ENCODE measurements at regions not wholly inside any gene's neighbourhood (a gene's known extent, or its start where the extent isn't known, plus 50 kb on each side); places are given as distances from the start of the nearest gene placed in this dataset.

- no peaks in the 10 kb centered on the region for H3K79me2 ChIP-seq (ENCODE audit: low read length)
- H3K27me3 ChIP-seq (ENCODE audit: low read depth, low read length): peaks cover 44% of the 10 kb centered on the region
- no peaks in the 10 kb centered on the region for H4K20me1 ChIP-seq (ENCODE audit: insufficient read depth, low read length)
- H3K9ac ChIP-seq (ENCODE audit: low read length): no peak overlapping the region
- H3K4me2 ChIP-seq (ENCODE audit: low read length): no peak overlapping the region
- TF ChIP-seq CTCF (IDR thresholded peaks at IDR 0.05; ENCODE audit: low read depth, low read length) (no peak), EZH2phosphoT487 (IDR thresholded peaks at IDR 0.05; ENCODE audit: low read depth) (no peak)
- H3K36me3 ChIP-seq (replicated peaks; ENCODE audit: low read depth, low read length): no peaks in the 10 kb centered on the region
- no peaks in the 10 kb centered on the region for H3K9me3 ChIP-seq (ENCODE audit: insufficient read depth, low read length)
- no peaks in the 10 kb centered on the region for H3K4me1 ChIP-seq (ENCODE audit: low read length)
- no peak overlapping the region for H2AFZ ChIP-seq (ENCODE audit: low read depth, low read length)
- no peak overlapping the region for H3K4me3 ChIP-seq (ENCODE audit: low read length)
- H3K27ac ChIP-seq (ENCODE audit: low read length): no peak overlapping the region
Observed at GRCh38 chr20:52267418-52267817, 75.8 kb upstream of the ZFP64 start.

GRCh38 chr20:52263757-52264156 lies 72.2 kb upstream of the ZFP64 start:
- no peak overlapping the region for H3K4me3 ChIP-seq (ENCODE audit: low read length)
- no peak overlapping the region for H3K27ac ChIP-seq (ENCODE audit: low read length)
- TF ChIP-seq EZH2phosphoT487 (IDR thresholded peaks at IDR 0.05; ENCODE audit: low read depth) (no peak), CTCF (IDR thresholded peaks at IDR 0.05; ENCODE audit: low read depth, low read length) (no peak)
- peaks cover 58% of the 10 kb centered on the region for H3K27me3 ChIP-seq (ENCODE audit: low read depth, low read length)
- no peaks in the 10 kb centered on the region for H4K20me1 ChIP-seq (ENCODE audit: insufficient read depth, low read length)
- no peak overlapping the region for H2AFZ ChIP-seq (ENCODE audit: low read depth, low read length)
- H3K4me1 ChIP-seq (ENCODE audit: low read length): no peaks in the 10 kb centered on the region
- no peaks in the 10 kb centered on the region for H3K9me3 ChIP-seq (ENCODE audit: insufficient read depth, low read length)
- H3K79me2 ChIP-seq (ENCODE audit: low read length): no peaks in the 10 kb centered on the region
- H3K36me3 ChIP-seq (replicated peaks; ENCODE audit: low read depth, low read length): no peaks in the 10 kb centered on the region
- H3K9ac ChIP-seq (ENCODE audit: low read length): no peak overlapping the region
- H3K4me2 ChIP-seq (ENCODE audit: low read length): no peak overlapping the region

- Histone ChIP-seq H3K79me2 (ENCODE audit: low read length) (no peaks in the 10 kb centered on the region), H3K4me2 (ENCODE audit: low read length) (no peak overlapping the region), H3K4me1 (ENCODE audit: low read length) (no peaks in the 10 kb centered on the region), H3K27me3 (ENCODE audit: low read depth, low read length) (peaks cover 53% of the 10 kb centered on the region), H3K36me3 (replicated peaks; ENCODE audit: low read depth, low read length) (no peaks in the 10 kb centered on the region), H3K9ac (ENCODE audit: low read length) (no peak overlapping the region), H2AFZ (ENCODE audit: low read depth, low read length) (no peak overlapping the region), H3K27ac (ENCODE audit: low read length) (no peak overlapping the region), H3K9me3 (ENCODE audit: insufficient read depth, low read length) (no peaks in the 10 kb centered on the region), H3K4me3 (ENCODE audit: low read length) (no peak overlapping the region), H4K20me1 (ENCODE audit: insufficient read depth, low read length) (no peaks in the 10 kb centered on the region)
- TF ChIP-seq EZH2phosphoT487 (IDR thresholded peaks at IDR 0.05; ENCODE audit: low read depth) (no peak), CTCF (IDR thresholded peaks at IDR 0.05; ENCODE audit: low read depth, low read length) (no peak)
Observed at GRCh38 chr20:52261792-52262191, 70.2 kb upstream of the ZFP64 start.

- H2AFZ ChIP-seq (ENCODE audit: low read depth, low read length): no peak overlapping the region
- no peaks in the 10 kb centered on the region for H3K4me1 ChIP-seq (ENCODE audit: low read length)
- no peak overlapping the region for H3K27ac ChIP-seq (ENCODE audit: low read length)
- H3K9me3 ChIP-seq (ENCODE audit: insufficient read depth, low read length): no peaks in the 10 kb centered on the region; the same call in 1 of the 2 replicates
- no peaks in the 10 kb centered on the region for H4K20me1 ChIP-seq (ENCODE audit: insufficient read depth, low read length)
- H3K4me3 ChIP-seq (ENCODE audit: low read length): no peak overlapping the region
- no peak overlapping the region for H3K4me2 ChIP-seq (ENCODE audit: low read length)
- no peaks in the 10 kb centered on the region for H3K36me3 ChIP-seq (replicated peaks; ENCODE audit: low read depth, low read length)
- TF ChIP-seq EZH2phosphoT487 (IDR thresholded peaks at IDR 0.05; ENCODE audit: low read depth): no peak
- no peak for TF ChIP-seq CTCF (IDR thresholded peaks at IDR 0.05; ENCODE audit: low read depth, low read length)
- H3K79me2 ChIP-seq (ENCODE audit: low read length): no peaks in the 10 kb centered on the region
- peaks cover 49% of the 10 kb centered on the region for H3K27me3 ChIP-seq (ENCODE audit: low read depth, low read length)
- no peak overlapping the region for H3K9ac ChIP-seq (ENCODE audit: low read length)
Observed at GRCh38 chr20:52259295-52259694, 67.7 kb upstream of the ZFP64 start.
